K562 (cell line): ENCODE measurements at regions not wholly inside any gene's neighbourhood (a gene's known extent, or its start where the extent isn't known, plus 50 kb on each side); places are given as distances from the start of the nearest gene placed in this dataset.

Experiments
- ATAC-seq: fragments of 200-7000 bp; cut with Tn5 transposase; 3 replicates; pipeline ENCODE4 v1.9.1; 2020; ENCODE audit warnings: moderate library complexity
- BruUV-seq: library from RNA; stranded (reverse); fragments of 400-500 nt; replicated peaks from 2 replicates; lab custom pipeline; 2021; lab: Mats Ljungman, UMichigan
- CTCF ChIA-PET: fragments of 300-600 bp; formaldehyde crosslinking; extraction: SDS; loops from one replicate; lab custom pipeline; 2021; ENCODE audit warnings: low intra/inter-chr PET ratio; lab: Yijun Ruan, JAX
- POLR2A ChIA-PET: fragments of 300-600, 350-650 bp; sonication (Branson Sonifier 250); formaldehyde crosslinking; extraction: SDS; loops from one replicate; lab custom pipeline; 2021; ENCODE audit warnings: antibody characterized with exemption, inconsistent platforms; lab: Yijun Ruan, JAX
- DNase-seq, 4 experiments: peaks; one replicate each; pipeline versions ENCODE4 v3.0.0 to v3.0.0-alpha.2; 2011 to 2018; ENCODE audit warnings: low spot score in 3 of 4, mixed read lengths in 3 of 4; ENCODE audit errors: extremely low read depth in 1 of 4
- FAIRE-seq: peaks from 2 replicates; lab custom pipeline; 2011; peaks lifted over from hg19 to GRCh38; lab: Jason Lieb, UNC
- H2AFZ ChIP-seq: 2 replicates; pipeline ENCODE4 v1.6.0; 2011; ENCODE audit warnings: low read depth, low read length, control low read depth, inconsistent platforms
- H3K27ac ChIP-seq: fragments of 200-600 bp; 3 replicates; pipeline ENCODE4 v1.8.0; 2011; ENCODE audit warnings: low read depth, mild to moderate bottlenecking, control low read depth, inconsistent platforms, low read length, moderate library complexity, mixed read lengths; ENCODE audit errors: extremely low read depth
- H3K27me3 ChIP-seq, 2 experiments: fragments of 300-600 bp in 1 of 2; 2 replicates in 1 of 2; 3 replicates in 1 of 2; pipeline versions ENCODE4 v1.6.0 to v1.8.0; 2011; ENCODE audit warnings: inconsistent platforms in 2 of 2, low read length in 2 of 2, mild to moderate bottlenecking in 1 of 2, mixed read lengths in 1 of 2, moderate library complexity in 1 of 2; ENCODE audit not compliant: control insufficient read depth in 2 of 2, insufficient read depth in 2 of 2
- H3K36me3 ChIP-seq: fragments of 300-600 bp; 3 replicates; pipeline ENCODE4 v1.8.0; 2011; ENCODE audit warnings: mild to moderate bottlenecking, low read length, inconsistent platforms; ENCODE audit not compliant: control insufficient read depth, insufficient read depth
- H3K4me1 ChIP-seq, 2 experiments: fragments of 200-600 bp in 1 of 2; replicated peaks in 1 of 2; 2 replicates in 1 of 2; 3 replicates in 1 of 2; pipeline versions ENCODE4 v1.5.1 to v1.8.0; 2011; ENCODE audit warnings: inconsistent platforms in 2 of 2, low read length in 2 of 2, mild to moderate bottlenecking in 1 of 2, mixed read lengths in 1 of 2, moderate library complexity in 1 of 2; ENCODE audit not compliant: control insufficient read depth in 2 of 2, insufficient read depth in 2 of 2
- H3K4me2 ChIP-seq: 2 replicates; pipeline ENCODE4 v1.6.1; 2011; ENCODE audit warnings: low read length, control low read depth, inconsistent platforms, mixed read lengths; ENCODE audit not compliant: insufficient read depth
- H3K4me3 ChIP-seq: fragments of 200-600 bp; sonication (generic), shearing (Covaris generic); 2 replicates; pipeline ENCODE4 v1.5.1; 2016; ENCODE audit warnings: control low read depth, inconsistent platforms
- H3K79me2 ChIP-seq: fragments of 200-600 bp; 3 replicates; pipeline ENCODE4 v1.8.0; 2011; ENCODE audit warnings: low read length, inconsistent platforms; ENCODE audit not compliant: control insufficient read depth, insufficient read depth
- H3K9ac ChIP-seq, 2 experiments: 2 replicates each; pipeline versions ENCODE4 v1.6.0 to v1.6.1; 2011; ENCODE audit warnings: low read depth in 2 of 2, low read length in 2 of 2, control low read depth in 1 of 2, inconsistent platforms in 1 of 2, mild to moderate bottlenecking in 1 of 2, mixed read lengths in 1 of 2; ENCODE audit not compliant: insufficient read depth in 1 of 2
- H3K9me1 ChIP-seq: one replicate; pipeline ENCODE4 v1.6.0; 2011; ENCODE audit warnings: inconsistent platforms, mild to moderate bottlenecking, low read length, moderate library complexity; ENCODE audit not compliant: control insufficient read depth, insufficient read depth
- H3K9me3 ChIP-seq: replicated peaks from 2 replicates; pipeline ENCODE4 v1.5.1; 2011; ENCODE audit warnings: low read depth, low read length, inconsistent platforms; ENCODE audit not compliant: control insufficient read depth, insufficient read depth
- H4K20me1 ChIP-seq: replicated peaks from 2 replicates; pipeline ENCODE4 v1.6.1; 2011; ENCODE audit warnings: low read length, inconsistent platforms, mixed read lengths; ENCODE audit not compliant: control insufficient read depth, insufficient read depth
- CBFB ChIP-seq: sonication (generic); formaldehyde crosslinking; IDR thresholded peaks from 2 replicates; pipeline ENCODE4 v1.4.0; 2020; ENCODE audit warnings: mild to moderate bottlenecking, missing genetic modification reagents
- ZNF143 ChIP-seq: sonication (generic); formaldehyde crosslinking; IDR thresholded peaks from 2 replicates; pipeline ENCODE4 v1.9.0; 2022; ENCODE audit warnings: mild to moderate bottlenecking, missing genetic modification reagents
- WGBS: fragments of 100-300 bp; shearing (Covaris generic); methylation state at CpG from one replicate; pipeline ENCODE4 v1.1.6; 2016; ENCODE audit warnings: low coverage, mixed read lengths; ENCODE audit not compliant: insufficient coverage; ENCODE audit errors: missing lambda C conversion rate; 5-methylcytosine and 5-hydroxymethylcytosine counted together
- in situ Hi-C: fragments of 300-500 bp; cut with MboI; formaldehyde crosslinking; loops from 4 replicates; pipeline ENCODE4 v1.15.0; 2018; ENCODE audit warnings: inconsistent platforms, mixed read lengths
- intact Hi-C: fragments of 100-400 bp; cut with micrococcal nuclease; formaldehyde crosslinking; loops from 2 replicates; pipeline ENCODE4 v1.14.2; 2022

DNA sequence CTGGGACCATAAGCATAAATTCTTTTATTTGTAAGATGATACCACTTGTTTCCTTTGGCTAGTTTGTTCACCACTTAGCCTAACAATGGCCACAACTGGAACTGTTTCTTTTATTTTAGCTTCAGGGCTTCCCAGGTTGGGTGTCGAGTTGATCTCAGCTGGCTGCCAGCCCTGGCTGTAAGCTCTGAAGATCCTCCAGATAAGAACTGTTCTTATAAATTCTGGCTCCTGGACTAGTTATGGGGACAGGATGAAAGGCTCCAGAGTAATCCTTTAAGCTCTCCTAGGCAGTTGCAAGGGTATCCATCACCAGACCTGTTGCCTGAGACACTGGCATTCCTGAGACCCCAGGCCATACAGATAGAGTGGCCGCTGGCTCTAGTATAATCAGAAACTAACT lies 129.4 kb upstream of the ACSL4 start:
- no peaks in the 10 kb centered on the region for H3K9me3 ChIP-seq
- DNase-seq, result no peak
- no peak overlapping the region for H3K4me2 ChIP-seq
- CTCF ChIA-PET, result no interaction called here
- H3K27ac ChIP-seq, result no peak overlapping the region
- no peaks in the 10 kb centered on the region for H4K20me1 ChIP-seq
- POLR2A ChIA-PET, result no interaction called here
- no peak for FAIRE-seq
- in situ Hi-C loops, result no loop called here
- 0% methylated on average over 1 of the region's 2 CpGs for WGBS
- no peak overlapping the region for H3K9ac ChIP-seq
- no peaks in the 10 kb centered on the region for H3K9me1 ChIP-seq
- ATAC-seq, result no peak
- no peaks in the 10 kb centered on the region for H3K27me3 ChIP-seq
- TF ChIP-seq ZNF143 (CRISPR knock-in tag), result no peak
- no peaks in the 10 kb centered on the region for H3K79me2 ChIP-seq
- no peak overlapping the region for H3K4me3 ChIP-seq
- 0 out of 5 replicates have a peak, but pooled peaks cover 0 to 6% of the 10 kb centered on the region in 2 experiments for H3K4me1 ChIP-seq
- BruUV-seq, result no TSS peak
- intact Hi-C loops, result no loop called here
- H3K36me3 ChIP-seq, result no peaks in the 10 kb centered on the region
- no peak overlapping the region for H2AFZ ChIP-seq

DNA sequence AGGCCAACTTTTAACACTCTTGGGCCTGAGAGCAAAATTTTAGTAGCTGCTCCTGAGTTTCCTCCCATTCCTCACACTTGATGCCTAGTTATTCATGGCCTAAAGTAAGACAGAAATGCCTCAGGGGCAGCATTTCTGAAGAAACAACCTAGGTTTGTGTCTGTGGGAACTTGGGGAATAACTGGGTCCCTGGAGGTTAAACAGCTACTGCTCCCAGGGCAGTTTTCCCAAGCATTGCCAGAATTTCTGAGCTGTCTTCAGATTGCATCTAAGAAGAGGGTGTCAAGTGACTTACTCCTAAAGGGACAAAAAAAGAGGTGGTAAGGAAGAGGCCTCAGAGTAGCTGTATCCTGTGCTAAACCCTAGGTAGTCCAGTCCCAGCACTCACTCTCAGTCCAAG lies 130.8 kb upstream of the ACSL4 start:
- H3K9ac ChIP-seq, result no peak overlapping the region
- ATAC-seq (no peak), FAIRE-seq (no peak), DNase-seq (no peak)
- intact Hi-C loops (no loop called here), in situ Hi-C loops (no loop called here)
- H3K27ac ChIP-seq, result no peak overlapping the region
- H3K27me3 ChIP-seq, result no peaks in the 10 kb centered on the region
- no TSS peak for BruUV-seq
- no peaks in the 10 kb centered on the region for H3K9me3 ChIP-seq
- no peaks in the 10 kb centered on the region for H3K9me1 ChIP-seq
- no peaks in the 10 kb centered on the region for H4K20me1 ChIP-seq
- ChIA-PET CTCF (no interaction called here), POLR2A (no interaction called here)
- H3K79me2 ChIP-seq, result no peaks in the 10 kb centered on the region
- no peak overlapping the region for H3K4me3 ChIP-seq
- H3K36me3 ChIP-seq, result no peaks in the 10 kb centered on the region
- no peak overlapping the region for H3K4me2 ChIP-seq
- no peak overlapping the region for H2AFZ ChIP-seq
- 0 out of 5 replicates have a peak, but pooled peaks cover 0 to 6% of the 10 kb centered on the region in 2 experiments for H3K4me1 ChIP-seq
- TF ChIP-seq CBFB (CRISPR knock-in tag), result no peak
